GM12872 (cell line): ENCODE measurements at regions not wholly inside any gene's neighbourhood (a gene's known extent, or its start where the extent isn't known, plus 50 kb on each side); places are given as distances from the start of the nearest gene placed in this dataset.

ENCODE experiments used
- TF ChIP-seq, protein P1 (sequence below): IDR thresholded peaks from 3 replicates; pipeline ENCODE4 v1.5.1; 2011; ENCODE audit warnings: low read depth, mild to moderate bottlenecking, low read length, moderate library complexity; ENCODE audit not compliant: insufficient read depth

DNA sequence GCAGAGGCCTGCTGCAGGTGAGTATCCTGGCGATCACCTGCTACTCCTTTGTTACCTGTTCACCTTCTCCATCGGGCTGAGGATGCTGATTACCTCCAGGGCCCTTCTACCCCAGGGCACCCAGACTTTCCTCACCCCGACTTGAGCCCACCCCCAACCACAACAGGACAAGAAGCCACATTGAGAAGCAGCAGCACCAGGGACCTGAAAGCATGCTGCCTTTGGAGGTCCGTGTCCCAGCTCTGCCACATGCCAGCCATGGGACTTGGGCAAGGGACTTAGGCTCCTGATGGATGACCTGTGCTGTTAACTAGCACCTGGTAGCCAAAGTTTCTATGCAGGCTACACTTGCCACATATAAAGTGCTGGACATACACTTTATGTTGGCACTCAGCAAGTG lies 89.7 kb downstream of the CPZ start:
- TF ChIP-seq, protein P1, sequence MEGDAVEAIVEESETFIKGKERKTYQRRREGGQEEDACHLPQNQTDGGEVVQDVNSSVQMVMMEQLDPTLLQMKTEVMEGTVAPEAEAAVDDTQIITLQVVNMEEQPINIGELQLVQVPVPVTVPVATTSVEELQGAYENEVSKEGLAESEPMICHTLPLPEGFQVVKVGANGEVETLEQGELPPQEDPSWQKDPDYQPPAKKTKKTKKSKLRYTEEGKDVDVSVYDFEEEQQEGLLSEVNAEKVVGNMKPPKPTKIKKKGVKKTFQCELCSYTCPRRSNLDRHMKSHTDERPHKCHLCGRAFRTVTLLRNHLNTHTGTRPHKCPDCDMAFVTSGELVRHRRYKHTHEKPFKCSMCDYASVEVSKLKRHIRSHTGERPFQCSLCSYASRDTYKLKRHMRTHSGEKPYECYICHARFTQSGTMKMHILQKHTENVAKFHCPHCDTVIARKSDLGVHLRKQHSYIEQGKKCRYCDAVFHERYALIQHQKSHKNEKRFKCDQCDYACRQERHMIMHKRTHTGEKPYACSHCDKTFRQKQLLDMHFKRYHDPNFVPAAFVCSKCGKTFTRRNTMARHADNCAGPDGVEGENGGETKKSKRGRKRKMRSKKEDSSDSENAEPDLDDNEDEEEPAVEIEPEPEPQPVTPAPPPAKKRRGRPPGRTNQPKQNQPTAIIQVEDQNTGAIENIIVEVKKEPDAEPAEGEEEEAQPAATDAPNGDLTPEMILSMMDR: no peak

DNA sequence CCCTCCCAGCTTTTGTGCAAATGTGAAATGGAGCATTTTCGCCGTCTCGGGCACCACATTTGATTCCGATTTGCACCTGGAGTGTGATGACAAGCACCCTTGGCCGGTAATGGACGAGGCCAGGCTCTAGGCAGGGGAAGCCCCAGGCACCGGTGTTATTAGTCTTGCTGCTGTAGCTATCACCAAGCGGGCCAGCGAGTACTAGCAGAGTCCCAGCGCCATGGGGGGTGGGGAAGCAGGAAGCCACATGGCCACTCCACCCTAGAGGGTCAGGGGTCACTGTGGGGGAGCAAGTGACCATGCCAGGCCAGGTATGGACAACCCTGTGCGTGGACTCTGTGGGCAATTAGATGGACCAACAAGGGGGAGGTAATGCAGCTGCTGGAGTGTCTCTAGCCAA lies 88.8 kb downstream of the CPZ start:
- TF ChIP-seq, protein P1: no peak

DNA sequence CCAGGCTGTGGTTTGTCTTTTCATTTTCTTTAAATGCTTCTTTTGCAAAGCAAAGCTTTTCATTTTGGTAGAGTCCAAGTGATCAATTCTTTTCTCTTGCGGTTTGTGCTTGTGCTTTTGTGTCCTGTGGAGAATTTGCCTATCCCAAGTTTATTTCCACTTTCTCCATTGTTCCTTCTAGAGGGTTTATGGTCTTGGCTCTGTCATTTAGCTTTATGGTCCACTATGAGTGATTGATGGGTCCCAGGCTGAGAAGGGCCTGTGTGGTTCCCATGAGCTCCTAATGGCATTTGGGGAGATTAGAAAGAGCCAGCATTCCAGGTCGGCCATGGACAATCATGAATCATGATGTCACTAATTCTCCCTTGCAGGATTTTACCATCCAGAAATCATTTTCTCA lies 86.5 kb downstream of the CPZ start:
- TF ChIP-seq, protein P1: no peak

DNA sequence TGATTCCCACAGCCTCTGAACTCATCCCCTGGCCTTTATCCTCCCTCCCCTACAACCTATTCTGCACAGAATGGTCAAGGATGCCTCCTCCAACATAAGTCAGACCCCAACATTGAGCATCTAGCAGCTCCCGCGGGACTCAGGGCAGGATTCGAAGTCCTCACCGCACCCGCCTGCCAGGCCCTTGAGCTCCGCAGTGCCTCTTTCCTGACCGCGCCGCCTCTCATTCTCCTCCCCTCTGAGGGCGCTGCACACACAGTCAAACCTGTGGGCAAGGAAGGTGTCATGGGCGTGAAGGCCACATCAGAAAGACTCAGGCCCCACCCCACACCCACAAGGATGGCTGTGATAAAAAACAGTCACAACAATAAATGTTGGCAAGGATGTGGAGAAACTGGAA lies 84.1 kb downstream of the CPZ start:
- TF ChIP-seq, protein P1: no peak

DNA sequence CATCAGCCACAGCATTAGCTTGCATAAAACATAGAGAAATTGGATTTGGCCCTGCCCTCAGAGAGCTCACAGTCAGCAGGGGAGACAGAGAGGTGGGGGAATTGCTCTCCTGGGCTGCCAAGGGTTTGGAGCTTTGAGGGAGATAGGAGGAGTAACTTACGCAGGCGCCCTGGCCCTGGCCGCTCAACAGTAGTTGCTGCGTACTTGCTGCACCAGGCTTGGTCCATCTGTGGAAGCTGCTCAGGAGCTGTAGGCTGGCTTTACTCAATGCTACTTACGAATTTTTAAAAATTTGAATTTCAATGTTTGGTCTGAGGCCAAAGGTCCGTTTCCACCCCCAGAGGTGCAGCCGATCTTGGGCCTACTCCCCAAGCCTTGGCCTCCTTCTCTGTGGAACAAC lies 83.3 kb downstream of the CPZ start:
- TF ChIP-seq, protein P1: no peak

DNA sequence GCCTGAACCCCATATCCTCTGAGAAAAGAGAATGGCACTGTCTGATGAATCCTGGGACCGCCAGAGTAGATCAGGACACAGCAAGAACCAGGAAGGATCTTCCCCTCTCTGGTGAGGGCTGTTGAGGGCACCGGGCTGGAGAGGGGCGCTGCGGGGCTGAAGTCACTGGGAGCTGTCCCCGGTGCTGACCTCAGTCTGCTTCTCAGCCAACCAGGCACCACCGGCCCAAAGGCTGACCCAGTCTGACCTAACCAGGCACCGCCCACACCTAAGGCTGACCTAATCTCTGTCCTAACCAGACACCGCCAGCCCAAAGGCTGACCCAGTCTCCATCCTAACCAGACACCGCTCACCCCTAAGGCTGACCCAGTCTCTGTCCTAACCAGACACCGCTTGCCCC lies 82.8 kb downstream of the CPZ start:
- TF ChIP-seq, protein P1: no peak

DNA sequence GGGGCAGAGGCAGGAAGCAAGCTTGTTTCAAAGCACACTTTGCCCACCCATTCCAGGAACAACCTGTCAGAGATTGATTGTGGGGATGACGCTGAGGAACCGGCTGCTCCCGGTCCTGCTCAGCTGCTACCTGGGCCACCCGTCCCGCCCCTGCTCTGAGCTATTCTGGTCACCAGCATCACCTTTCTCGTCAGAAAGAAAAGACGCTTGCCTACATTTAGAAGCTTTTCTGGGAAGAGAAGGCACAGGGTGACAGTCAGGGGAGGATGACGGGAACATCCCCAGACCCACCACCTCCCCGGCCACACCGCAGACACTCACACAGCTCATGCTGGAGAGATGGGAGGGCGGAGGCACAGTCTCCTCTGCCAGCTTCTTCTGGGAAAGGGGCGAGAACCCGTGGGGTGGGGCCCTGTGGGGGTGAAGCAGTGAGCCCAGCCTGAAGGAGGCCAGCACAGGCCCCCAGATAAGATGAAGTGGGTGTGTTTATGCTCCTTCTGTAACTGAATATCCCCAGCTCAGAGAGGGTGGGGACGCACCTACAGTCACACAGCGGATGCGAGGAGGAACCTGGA lies 81.8 kb downstream of the CPZ start:
- TF ChIP-seq, protein P1: no peak
